GM21390 (cell line): ENCODE measurements at regions not wholly inside any gene's neighbourhood (a gene's known extent, or its start where the extent isn't known, plus 50 kb on each side); places are given as distances from the start of the nearest gene placed in this dataset.
"Not testable (repeated sequence)": the region's sequence is repeated elsewhere in the genome, so short reads cannot be mapped to it uniquely, and the experiment has no call there.

Experiments used
- ATAC-seq: cut with Tn5 transposase; IDR thresholded peaks from one replicate; pipeline ENCODE4 v1.9.1; 2021; ENCODE audit not compliant: unreplicated experiment

GRCh38 chr5:122599000-122599399 lies 175.9 kb upstream of the SNX2 start:
- ATAC-seq: no peak

GRCh38 chr5:122600924-122601323 lies 174.0 kb upstream of the SNX2 start:
- ATAC-seq: no peak

- ATAC-seq: no peak
These were observed 172.2 kb upstream of the SNX2 start for GRCh38 chr5:122602700-122603099.

GRCh38 chr5:122605236-122605635 lies 169.6 kb upstream of the SNX2 start:
- no peak for ATAC-seq

GRCh38 chr5:122607818-122608217 lies 167.1 kb upstream of the SNX2 start:
- ATAC-seq: no peak

GRCh38 chr5:122608222-122608621 lies 166.7 kb upstream of the SNX2 start:
- no peak for ATAC-seq

- ATAC-seq: no peak
These were observed 163.5 kb upstream of the SNX2 start for GRCh38 chr5:122611406-122611805.

GRCh38 chr5:122612901-122613300 lies 162.0 kb upstream of the SNX2 start:
- no peak for ATAC-seq

- no peak for ATAC-seq
These were observed 159.7 kb upstream of the SNX2 start for GRCh38 chr5:122615146-122615545.

GRCh38 chr5:122615832-122616231 lies 159.0 kb upstream of the SNX2 start:
- ATAC-seq: no peak

- not testable (repeated sequence) for ATAC-seq
These were observed 156.8 kb upstream of the SNX2 start for GRCh38 chr5:122618046-122618445.

- not testable (repeated sequence) for ATAC-seq
These were observed 154.1 kb upstream of the SNX2 start for GRCh38 chr5:122620768-122621167.

GRCh38 chr5:122628714-122629113 lies 146.2 kb upstream of the SNX2 start:
- not testable (repeated sequence) for ATAC-seq

GRCh38 chr5:122629121-122629677 lies 145.7 kb upstream of the SNX2 start:
- ATAC-seq: no peak

GRCh38 chr5:122638581-122638980 lies 136.3 kb upstream of the SNX2 start:
- no peak for ATAC-seq

GRCh38 chr5:122639033-122639432 lies 135.8 kb upstream of the SNX2 start:
- no peak for ATAC-seq

GRCh38 chr5:122639864-122640263 lies 135.0 kb upstream of the SNX2 start:
- no peak for ATAC-seq

GRCh38 chr5:122649080-122649479 lies 125.8 kb upstream of the SNX2 start:
- no peak for ATAC-seq

GRCh38 chr5:122653087-122654017 lies 121.5 kb upstream of the SNX2 start:
- no peak for ATAC-seq

- no peak for ATAC-seq
These were observed 118.7 kb upstream of the SNX2 start for GRCh38 chr5:122656160-122656559.

- no peak for ATAC-seq
These were observed 118.3 kb upstream of the SNX2 start for GRCh38 chr5:122656577-122656976.

GRCh38 chr5:122661496-122662180 lies 113.2 kb upstream of the SNX2 start:
- no peak for ATAC-seq
